DMS153 (cell line): ENCODE measurements at regions not wholly inside any gene's neighbourhood (a gene's known extent, or its start where the extent isn't known, plus 50 kb on each side); places are given as distances from the start of the nearest gene placed in this dataset.
"Not testable (repeated sequence)": the region's sequence is repeated elsewhere in the genome, so short reads cannot be mapped to it uniquely, and the experiment has no call there.

Source experiments
- DNase-seq: peaks from one replicate; lab custom pipeline; 2025; lab: John Stamatoyannopoulos, UW

DNA sequence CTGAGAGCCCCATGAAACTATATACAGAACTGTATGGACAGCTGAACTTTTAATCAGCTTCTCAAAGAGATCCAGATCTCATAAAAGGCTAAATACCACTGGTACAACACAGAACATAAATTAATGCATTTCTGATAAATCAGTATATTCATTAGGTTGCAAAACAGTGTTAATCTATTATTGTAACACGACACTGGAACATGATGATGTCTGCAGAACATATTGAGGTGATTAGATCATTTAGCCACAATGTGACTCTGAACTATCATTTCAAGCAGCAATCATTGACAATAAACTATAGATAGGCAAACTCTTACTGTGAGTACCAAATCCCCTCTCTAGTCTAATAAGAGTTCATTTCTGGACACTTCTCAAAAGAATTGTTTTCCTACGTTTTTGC lies 50.3 kb downstream of the GASK1B start:
- DNase-seq, result no peak

DNA sequence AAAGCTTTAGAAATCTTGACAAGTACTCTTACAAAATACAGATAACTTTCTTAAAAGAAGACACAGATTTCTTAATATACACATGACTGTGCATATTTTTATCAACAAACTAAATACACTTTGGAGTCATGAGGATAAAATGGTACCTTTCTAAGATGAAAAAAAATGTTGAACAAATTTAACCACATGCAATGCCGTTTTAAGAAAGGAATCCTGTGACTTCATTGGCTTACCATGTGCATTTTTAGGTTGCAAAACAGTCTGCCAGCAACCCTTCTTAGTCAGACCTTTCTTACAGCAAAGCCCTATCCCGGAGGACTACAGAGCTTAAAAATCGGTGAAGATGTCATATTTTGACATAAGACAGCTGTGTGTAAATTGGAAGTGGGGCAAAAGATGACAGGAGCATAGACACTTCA lies 51.7 kb downstream of the GASK1B start:
- DNase-seq, result no peak

DNA sequence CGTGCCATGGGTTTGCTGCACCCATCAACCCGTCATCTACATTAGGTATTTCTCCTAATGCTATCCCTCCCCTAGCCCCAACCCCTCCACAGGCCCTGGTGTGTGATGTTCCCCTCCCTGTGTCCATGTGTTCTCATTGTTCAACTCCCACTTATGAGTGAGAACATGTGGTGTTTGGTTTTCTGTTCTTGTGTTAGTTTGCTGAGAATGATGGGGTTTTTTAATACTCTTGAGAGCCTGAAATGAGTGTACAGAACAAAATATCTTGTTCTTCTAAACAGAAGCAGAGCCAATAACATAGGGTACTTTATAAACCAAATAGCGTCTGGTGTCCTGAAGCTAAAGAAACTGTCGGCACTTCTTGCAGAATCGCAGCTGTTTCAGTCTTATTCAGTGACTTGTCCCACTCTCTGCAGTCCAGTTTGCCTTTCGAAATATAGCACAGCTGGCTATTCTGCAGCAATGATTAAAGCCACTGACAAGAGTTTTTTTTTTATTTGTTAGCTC lies 52.1 kb downstream of the GASK1B start:
- DNase-seq, result not testable (repeated sequence)

DNA sequence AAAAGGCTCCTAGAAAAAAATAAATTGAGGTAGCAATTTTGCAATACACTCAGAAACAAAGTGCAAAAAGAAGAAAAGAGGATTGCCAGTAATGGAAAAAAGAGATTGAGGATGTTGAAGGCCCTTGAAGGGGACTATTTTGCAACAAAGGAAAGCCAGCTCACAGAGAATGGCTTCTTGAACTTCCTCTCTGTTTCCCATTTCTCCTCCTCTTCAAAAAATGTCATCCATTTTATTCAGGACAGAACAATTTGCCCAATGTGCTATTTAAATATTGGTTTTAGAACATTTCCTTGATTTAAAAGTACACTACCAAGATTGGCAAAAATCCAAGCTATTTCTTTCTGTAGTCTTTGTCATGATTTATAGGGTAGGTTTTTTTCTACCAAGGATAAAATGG lies 60.2 kb downstream of the GASK1B start:
- no peak for DNase-seq

DNA sequence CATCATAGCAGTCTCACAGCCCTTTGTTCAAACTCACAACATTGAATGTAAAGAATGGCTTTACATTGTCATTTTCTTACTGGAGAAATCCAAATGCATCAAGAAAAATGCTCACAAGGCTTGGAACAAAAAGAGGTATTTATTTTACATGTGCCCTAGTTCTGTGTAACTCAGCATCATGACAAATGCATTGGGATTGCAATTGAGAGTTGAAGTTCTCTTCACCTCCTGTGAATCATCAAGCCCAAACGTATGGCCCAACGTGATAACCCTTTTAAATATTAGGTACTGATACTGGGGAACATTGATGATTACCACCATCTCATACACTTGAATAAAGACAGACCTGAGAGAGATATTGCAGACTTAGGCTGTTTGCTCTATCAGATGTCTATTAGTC lies 61.6 kb downstream of the GASK1B start:
- no peak for DNase-seq

DNA sequence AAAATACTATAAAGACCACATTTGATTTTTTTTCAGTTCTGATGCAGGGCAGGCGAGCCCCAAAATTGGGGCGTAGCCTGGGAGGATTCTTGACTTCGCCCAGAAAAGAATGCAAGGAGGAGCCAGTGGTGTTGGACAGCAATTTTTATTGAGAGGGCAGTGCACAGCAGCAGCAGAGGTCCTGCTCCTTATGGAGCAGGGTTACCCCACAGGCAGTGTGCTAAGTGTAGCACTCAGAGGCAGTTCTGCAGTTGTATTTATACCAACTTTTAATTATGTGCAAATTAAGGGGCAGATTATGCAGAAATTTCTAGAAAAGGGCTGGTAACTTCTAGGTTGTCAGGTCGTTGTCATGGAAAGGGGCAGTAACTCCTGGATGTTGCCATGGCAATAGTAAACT lies 69.9 kb downstream of the GASK1B start:
- DNase-seq, result no peak

DNA sequence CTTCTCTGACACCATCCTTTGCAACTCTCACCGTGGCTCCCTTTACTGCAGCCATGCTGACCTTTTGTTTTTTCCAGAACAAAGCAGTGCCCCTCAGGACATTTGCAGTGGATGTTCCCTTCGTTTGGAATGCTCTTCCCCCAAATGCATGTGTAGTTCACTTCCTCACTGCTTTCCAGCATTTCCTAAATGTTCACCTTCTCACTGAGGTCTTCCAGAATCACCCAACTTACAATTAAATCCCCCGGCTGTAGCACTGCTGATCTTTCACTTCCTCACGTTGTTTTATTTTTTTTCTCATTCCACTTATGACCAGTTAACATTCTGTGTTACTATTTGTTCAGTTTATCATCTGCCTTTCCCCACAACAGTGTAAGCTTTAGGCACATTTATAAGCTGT lies 73.1 kb downstream of the GASK1B start:
- no peak for DNase-seq

DNA sequence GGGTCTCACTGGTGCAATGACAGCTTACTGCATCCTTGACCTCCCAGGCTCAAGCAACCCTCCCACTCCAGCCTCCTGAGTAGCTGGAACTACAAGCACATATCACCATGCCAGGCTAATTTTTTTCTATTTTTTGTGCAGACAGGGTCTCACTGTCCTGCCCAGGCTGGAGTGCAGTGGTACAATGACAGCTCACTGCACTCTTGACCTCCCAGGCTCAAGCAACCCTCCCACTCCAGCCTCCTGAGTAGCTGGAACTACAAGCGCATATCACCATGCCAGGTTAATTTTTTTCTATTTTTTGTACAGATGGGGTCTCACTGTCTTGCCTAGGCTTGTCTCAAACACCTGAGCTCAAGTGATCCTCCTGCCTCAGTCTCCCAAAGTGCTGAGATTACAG lies 74.0 kb downstream of the GASK1B start:
- DNase-seq, result no peak

DNA sequence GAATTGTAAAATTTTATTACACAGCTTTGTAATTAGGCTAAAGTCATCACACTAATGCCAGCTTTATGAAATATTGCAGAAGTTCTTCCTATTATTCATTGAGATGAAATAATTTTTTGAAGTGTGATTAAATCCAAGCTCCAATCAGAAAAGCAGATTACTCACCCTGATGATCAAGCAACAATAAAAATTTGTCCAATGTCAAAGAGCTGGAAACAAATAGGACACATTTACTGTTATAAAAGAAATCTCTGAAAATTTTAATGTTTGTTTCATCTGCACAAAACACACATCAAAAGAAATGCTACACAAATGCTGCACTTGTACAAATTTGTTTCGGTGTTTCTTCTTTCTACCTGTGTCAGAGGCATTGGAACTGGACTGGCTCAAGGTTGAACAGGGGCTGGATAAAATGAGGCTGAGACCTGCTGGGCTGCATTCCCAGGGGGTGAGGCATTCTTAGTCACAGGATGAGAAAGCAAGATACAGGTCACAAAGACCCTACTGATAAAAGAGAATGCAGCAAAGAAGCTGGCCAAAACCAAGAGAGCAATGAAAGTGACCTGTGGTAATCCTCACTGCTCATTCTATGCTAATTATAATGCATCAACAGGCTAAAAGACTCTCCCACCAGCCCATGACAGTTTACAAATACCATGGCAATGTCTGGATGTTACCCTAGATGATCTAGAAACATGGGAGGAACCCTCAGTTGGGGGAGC lies 78.3 kb downstream of the GASK1B start:
- no peak for DNase-seq

DNA sequence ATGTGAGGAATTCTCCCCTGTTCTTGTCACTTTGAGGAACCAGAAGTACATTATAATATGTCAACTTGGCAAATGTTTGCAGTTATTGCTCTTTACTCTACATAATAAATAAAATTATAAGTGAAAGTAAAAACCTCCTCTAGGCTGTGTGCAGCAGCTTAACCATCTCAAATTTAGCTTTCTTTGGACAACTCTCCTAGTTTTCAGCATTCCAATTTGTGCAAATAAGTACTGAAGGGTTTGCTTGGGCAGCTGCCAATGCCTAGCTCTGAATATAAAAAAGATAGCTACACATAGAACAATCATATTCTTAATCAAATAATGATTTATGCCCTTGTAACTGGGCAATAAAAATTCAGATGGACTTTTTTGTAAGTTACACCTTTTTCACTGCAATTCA lies 82.5 kb downstream of the GASK1B start:
- DNase-seq, result no peak

DNA sequence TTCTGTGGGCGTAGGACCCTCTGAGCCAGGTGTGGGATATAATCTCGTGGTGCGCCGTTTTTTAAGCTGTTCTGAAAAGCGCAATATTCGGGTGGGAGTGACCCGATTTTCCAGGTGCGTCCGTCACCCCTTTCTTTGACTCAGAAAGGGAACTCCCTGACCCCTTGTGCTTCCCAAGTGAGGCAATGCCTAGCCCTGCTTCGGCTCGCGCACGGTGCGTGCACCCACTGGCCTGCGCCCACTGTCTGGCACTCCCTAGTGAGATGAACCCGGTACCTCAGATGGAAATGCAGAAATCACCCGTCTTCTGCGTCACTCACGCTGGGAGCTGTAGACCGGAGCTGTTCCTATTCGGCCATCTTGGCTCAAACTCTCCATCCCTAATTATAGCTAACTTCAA lies 82.9 kb downstream of the GASK1B start:
- DNase-seq, result not testable (repeated sequence)

DNA sequence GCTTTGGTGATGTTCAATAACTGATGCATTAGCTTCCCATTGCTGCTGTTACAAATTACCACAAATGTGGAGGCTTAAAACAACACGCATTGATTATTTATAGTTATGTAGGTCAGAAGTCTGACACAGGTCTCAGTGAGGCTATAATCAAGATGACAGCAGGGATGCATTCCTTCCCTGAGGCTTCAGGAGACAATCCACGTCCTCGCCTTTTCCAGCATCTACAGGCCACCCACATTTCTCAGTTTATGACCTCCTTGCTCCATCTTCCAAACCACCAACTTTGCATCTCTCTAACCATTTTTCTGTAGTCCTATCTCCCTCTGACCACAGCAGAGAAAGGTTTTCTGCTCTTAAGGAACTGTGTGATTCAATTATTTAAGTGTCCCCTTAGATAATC lies 92.5 kb downstream of the GASK1B start:
- no peak for DNase-seq

DNA sequence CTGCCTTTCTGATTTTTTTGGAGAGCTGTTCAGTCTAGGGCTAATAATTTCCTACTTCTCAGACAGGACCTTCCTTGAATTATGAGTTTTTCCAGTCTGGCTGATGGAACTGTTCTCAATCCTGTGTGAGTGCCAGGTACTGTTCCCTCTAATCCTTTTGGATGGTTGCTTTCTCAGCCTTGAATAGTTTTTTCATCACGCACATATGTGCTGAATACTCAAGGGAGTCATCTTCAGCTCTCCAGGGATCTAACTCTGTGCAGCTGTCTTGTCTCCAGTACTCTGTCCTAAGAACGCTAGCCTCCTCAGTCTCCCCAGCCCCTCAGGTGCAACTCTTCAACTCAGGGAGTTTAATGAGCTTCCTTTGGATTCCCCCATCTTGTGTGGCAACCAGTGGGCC lies 93.2 kb downstream of the GASK1B start:
- DNase-seq, result no peak

DNA sequence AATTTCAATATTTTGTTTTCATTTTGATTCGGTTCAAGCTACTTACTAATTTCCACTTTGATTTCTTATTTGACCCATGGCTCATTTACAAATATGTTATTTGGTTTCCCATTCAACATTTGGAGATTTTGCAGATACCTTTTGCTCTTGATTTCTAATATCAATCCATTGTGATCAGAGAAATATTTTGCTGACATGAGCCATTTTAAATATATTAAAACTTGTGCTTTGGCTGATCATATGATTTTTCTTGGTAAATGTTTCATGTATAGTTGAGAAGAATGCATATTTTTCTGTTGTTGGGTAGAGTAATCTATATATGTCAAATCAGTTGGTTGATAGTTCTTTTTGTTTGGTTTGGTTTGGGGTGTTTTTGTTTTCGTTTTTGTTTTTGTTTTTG lies 95.0 kb downstream of the GASK1B start:
- DNase-seq, result no peak

DNA sequence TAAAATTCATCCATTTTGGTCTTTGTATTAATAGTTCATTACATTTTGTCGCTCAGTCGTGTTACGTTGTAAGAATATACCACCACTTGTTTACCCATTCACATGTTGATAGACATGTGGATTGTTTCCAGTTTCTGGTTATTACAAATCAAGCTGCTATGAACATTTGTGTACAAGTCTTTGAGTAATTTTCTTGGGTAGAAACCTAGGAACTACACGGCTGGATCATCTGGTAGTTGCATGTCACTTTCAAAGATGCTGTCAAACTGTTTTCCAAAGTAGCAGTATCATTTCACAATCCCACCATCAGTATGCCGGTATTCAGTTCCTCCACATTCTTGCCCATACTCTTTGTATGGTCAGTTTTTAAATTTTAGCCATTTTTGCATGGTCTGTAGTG lies 98.0 kb downstream of the GASK1B start:
- DNase-seq, result no peak

DNA sequence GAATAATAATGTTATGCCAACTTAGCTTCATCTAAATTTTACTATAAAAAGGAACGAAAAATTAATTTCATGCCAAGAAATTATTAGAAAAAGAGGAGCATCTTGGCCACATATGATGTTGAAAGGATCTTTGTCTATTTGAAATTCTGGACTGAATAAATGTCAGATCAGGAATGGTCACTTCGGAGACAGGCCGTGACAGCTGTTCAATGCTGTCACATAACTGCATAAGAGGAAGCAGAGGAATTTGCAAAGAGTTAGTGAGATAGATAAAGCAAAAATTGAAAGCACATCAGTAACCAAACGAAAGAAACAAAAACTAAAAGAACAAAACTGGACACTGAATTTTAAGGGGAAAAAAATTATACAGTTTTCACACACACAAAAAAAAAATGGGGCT lies 100.9 kb downstream of the GASK1B start:
- no peak for DNase-seq

DNA sequence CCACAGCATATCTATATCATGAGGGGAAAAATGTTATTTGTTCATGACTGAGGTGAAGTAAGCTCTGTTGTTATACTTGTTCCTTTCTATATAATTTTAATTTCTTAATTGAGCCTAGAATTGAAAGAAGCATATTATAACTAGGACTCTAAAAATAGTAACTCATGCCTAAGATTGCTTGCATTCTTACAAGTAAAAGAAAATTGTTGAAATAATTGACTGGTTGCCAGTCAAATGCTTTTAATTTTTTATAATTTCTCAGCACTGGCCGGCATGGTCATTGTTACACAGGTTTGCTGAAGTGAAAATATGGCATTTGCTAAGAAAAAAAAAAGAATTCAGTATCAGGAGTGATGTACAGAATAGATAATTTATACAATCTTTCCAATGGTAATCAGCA lies 104.8 kb downstream of the GASK1B start:
- no peak for DNase-seq

DNA sequence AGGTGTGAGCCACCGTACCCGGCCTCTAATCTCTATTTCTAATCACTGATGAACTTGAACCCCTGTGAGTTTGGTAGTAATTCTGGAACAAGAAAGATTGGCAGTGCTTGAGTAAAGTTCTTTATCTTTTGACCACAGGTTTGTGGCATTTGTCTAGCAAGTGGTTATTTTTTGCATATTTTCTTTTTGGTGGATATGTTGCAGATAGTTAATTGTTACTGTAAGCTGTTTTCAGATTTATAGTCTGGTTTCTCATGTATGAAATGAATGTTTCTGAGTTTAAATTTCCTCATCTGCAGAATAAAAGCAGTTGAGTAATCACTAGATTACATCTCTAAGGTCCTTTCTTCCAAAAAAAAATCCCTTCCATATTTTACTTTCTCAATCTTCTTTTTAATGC lies 105.2 kb downstream of the GASK1B start:
- no peak for DNase-seq

DNA sequence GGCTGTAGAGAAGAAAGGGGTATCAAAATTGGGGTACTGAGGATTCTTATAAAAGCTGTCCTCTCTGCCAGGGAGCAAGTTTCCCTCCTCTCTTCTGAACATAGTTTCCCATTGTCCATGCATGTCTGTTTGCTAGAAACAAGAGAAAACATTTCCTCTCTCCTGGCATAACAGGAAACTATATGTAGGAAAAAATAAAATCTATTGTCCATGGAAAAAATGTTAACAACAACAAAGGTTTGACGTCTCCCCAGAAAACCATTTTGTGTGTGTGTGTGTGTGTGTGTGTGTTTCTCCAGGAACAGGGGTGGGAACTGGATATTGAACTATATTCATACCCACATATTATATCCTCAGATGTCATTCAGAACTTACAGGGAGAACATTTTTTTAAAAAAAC lies 107.2 kb downstream of the GASK1B start:
- no peak for DNase-seq

DNA sequence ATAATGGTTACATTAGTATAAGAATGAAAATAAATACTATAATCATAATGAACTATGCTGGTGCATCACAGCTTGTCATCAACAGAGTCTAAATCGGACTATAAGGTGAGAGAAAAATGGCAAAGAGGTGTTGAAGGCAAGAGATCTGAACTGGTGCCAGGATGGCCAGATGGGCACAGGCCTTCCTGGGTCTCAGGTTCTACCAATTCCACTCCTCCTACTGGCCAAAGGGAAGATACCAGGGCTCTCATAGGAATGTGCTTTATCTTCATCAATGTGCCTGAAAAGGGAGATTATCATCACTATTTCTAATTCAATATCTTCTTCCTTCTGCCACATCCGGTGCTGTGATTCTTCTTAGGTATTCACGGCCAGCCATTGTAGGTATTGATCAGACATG lies 107.6 kb downstream of the GASK1B start:
- no peak for DNase-seq

DNA sequence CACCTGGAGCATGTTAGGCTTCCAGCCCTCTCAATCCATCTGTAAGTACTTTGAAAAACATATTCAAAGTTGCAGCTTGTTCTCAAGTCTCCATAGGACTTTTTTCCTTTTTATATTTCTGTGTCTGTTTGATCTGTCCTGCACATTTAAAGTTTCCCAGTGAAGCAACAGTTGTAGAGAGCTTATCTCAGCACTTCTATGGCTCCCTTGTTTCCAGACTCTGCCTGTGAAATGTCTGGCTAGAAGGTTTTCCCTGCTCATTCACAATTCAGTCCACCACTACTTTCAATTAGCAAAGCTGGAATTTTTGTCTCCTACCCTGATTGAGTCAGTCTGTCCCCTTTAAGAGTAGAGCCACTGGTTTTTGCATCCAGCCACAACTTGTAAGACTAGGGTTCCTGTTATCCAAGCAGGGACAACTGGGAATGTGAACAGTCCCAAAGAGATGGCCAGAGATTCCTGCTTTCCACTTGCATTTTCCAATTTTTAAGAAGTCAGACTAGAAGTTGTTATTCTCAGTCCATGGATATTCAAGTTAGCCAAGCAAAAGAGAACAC lies 116.1 kb downstream of the GASK1B start:
- DNase-seq, result no peak

DNA sequence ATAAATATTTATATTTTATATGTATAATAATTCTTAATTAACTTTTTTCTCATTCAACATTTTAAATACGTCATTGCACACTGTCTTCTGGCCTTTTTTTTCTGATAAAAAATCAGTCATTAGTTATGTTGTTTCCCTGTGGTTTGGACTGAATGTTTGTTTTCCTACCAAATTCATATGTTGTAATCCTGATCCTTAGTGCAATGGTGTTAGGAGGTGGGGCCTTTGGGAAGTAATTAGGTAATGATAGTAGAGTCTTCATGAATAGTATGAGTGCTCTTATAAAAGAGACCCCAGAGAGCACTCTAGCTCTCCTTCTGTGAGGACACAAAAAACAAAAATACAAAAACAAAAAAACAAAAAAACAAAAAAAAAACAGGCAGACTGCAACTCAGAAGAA lies 117.2 kb downstream of the GASK1B start:
- no peak for DNase-seq

DNA sequence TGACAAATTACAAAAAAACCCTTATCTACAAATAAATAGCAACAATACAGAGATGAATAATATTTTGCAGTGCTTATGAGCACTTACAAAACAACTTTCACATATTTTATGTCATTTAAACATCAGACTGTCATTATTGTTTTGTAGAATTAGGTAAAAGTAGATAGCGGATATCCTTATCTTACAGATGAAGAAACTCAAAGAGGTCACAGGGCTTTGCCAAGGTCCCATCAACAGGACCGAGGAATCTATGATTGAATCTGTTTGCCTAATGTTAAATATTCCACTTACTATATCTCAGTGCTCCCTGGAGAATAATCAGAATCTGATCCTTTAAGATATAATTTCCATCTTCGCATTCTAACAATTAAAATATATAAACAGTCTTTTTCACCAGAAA lies 119.0 kb downstream of the GASK1B start:
- no peak for DNase-seq

DNA sequence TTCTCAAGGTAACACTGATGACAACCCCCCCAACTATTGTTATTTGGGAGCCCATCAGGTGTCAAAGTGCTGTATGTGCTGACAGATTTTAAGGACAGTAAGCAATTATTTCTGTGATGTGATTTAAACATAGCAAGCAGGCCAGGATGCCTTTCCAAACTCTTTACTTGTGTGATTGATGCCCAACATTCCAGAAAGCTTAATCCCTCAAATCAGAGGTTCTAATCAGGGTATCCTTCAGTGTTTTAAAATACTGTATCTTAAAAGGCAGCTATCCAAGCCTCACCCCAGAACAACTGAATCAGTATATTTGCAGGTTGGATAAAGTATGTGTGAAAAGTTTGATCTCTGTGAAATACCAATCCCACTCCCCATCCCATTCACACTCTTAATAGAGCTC lies 119.7 kb downstream of the GASK1B start:
- no peak for DNase-seq
